K562 (cell line): ENCODE measurements at regions not wholly inside any gene's neighbourhood (a gene's known extent, or its start where the extent isn't known, plus 50 kb on each side); places are given as distances from the start of the nearest gene placed in this dataset.
A peak's percentile ranks its signal among the peaks of the same experiment; 100 is the strongest.

Experiments
- CHD4 ChIP-seq: fragments of 200-600 bp; sonication (generic); IDR thresholded peaks from 3 replicates; pipeline ENCODE4 v1.6.1; 2012; ENCODE audit warnings: low read depth, mild to moderate bottlenecking, mixed read lengths, low read length, inconsistent platforms; ENCODE audit not compliant: insufficient read depth, insufficient replicate concordance, poor library complexity, severe bottlenecking
- KLF13 ChIP-seq: fragments of 450-650 bp; IDR thresholded peaks from 2 replicates; pipeline ENCODE4 v1.6.1; 2016; ENCODE audit warnings: missing genetic modification characterization, low read depth, mild to moderate bottlenecking, missing compliant biosample characterization, moderate library complexity, borderline replicate concordance
- MEIS2 ChIP-seq: fragments of 450-650 bp; IDR thresholded peaks from 2 replicates; pipeline ENCODE4 v1.6.1; 2014; ENCODE audit warnings: mild to moderate bottlenecking; ENCODE audit not compliant: partially characterized antibody
- MYC ChIP-seq, 2 experiments: fragments of 250-450 bp in 1 of 2; sonication (Bioruptor Pico) in 1 of 2; IDR thresholded peaks; 2 replicates each; pipeline versions ENCODE4 v1.5.1 to v1.6.1; 2012 to 2021; ENCODE audit warnings: low read depth in 2 of 2, borderline replicate concordance in 1 of 2, improper control_type of control experiment in 1 of 2, low read length in 1 of 2, mild to moderate bottlenecking in 1 of 2, moderate library complexity in 1 of 2
- NR2C2 ChIP-seq, 2 experiments: fragments of 200-800 bp in 1 of 2; sonication (Bioruptor generic) in 1 of 2; sonication (generic) in 1 of 2; formaldehyde crosslinking in 1 of 2; IDR thresholded peaks; 2 replicates each; pipeline versions ENCODE4 v1.6.1 to v1.8.0; 2016 to 2022; ENCODE audit warnings: mild to moderate bottlenecking in 1 of 2, missing compliant biosample characterization in 1 of 2, missing genetic modification characterization in 1 of 2, missing genetic modification reagents in 1 of 2
- PKNOX1 ChIP-seq: fragments of 450-650 bp; IDR thresholded peaks from 2 replicates; pipeline ENCODE4 v1.6.1; 2016
- RB1 ChIP-seq: fragments of 450-650 bp; IDR thresholded peaks from 2 replicates; pipeline ENCODE4 v1.6.1; 2017; ENCODE audit warnings: low read depth, mild to moderate bottlenecking
- RBM17 ChIP-seq: fragments of 200-400 bp; formaldehyde crosslinking; IDR thresholded peaks from 2 replicates; pipeline ENCODE4 v1.6.1; 2017; ENCODE audit warnings: low read depth, mild to moderate bottlenecking, low read length, borderline replicate concordance
- RBM39 ChIP-seq: fragments of 200-400 bp; formaldehyde crosslinking; optimal IDR thresholded peaks from 2 replicates; pipeline ENCODE3; 2018; ENCODE audit warnings: low read depth, low read length
- SRSF3 ChIP-seq: fragments of 200-400 bp; formaldehyde crosslinking; IDR thresholded peaks from 2 replicates; pipeline ENCODE4 v1.6.1; 2016; ENCODE audit warnings: mild to moderate bottlenecking, low read length, moderate library complexity; ENCODE audit not compliant: insufficient read depth
- STAG1 ChIP-seq: sonication (generic); formaldehyde crosslinking; IDR thresholded peaks from 2 replicates; pipeline ENCODE4 v1.5.0; 2020; ENCODE audit warnings: missing genetic modification reagents, borderline replicate concordance
- SUPT5H ChIP-seq: fragments of 450-650 bp; IDR thresholded peaks from 2 replicates; pipeline ENCODE4 v1.6.1; 2016
- TBP ChIP-seq: optimal IDR thresholded peaks from 2 replicates; pipeline ENCODE3; 2011; ENCODE audit warnings: low read depth, low read length, improper control_type of control experiment
- TEAD4 ChIP-seq, 2 experiments: sonication (generic) in 1 of 2; formaldehyde crosslinking in 1 of 2; IDR thresholded peaks; 2 replicates each; pipeline versions ENCODE4 v1.6.1 to v1.8.0; 2012 to 2022; ENCODE audit warnings: borderline replicate concordance in 1 of 2, inconsistent platforms in 1 of 2, low read length in 1 of 2, mild to moderate bottlenecking in 1 of 2, missing genetic modification reagents in 1 of 2
- ZBED1 ChIP-seq: IDR thresholded peaks from 2 replicates; pipeline ENCODE4 v1.6.1; 2014
- ZFX ChIP-seq: sonication (generic); formaldehyde crosslinking; IDR thresholded peaks from 2 replicates; pipeline ENCODE4 v1.8.0; 2022; ENCODE audit warnings: mild to moderate bottlenecking, missing genetic modification reagents, moderate library complexity
- ZNF263 ChIP-seq: sonication (generic); formaldehyde crosslinking; IDR thresholded peaks from 2 replicates; pipeline ENCODE4 v1.8.0; 2022; ENCODE audit warnings: mild to moderate bottlenecking, missing genetic modification reagents, borderline replicate concordance
- ZNF395 ChIP-seq: fragments of 200-800 bp; sonication (Bioruptor generic); IDR thresholded peaks from 2 replicates; pipeline ENCODE4 v1.6.1; 2017; ENCODE audit warnings: missing genetic modification characterization, missing compliant biosample characterization
- ZNF436 ChIP-seq: fragments of 250-450, 450-650 bp; sonication (Bioruptor Pico); formaldehyde crosslinking; IDR thresholded peaks from 2 replicates; pipeline ENCODE4 v1.7.0; 2020; ENCODE audit warnings: mild to moderate bottlenecking
- ZNF668 ChIP-seq: fragments of 250-450 bp; sonication (Bioruptor Pico); IDR thresholded peaks from 2 replicates; pipeline ENCODE4 v1.8.0; 2022; ENCODE audit warnings: mild to moderate bottlenecking, inconsistent platforms
- TF ChIP-seq, protein P1 (sequence below): fragments of 150-350 bp; conservative IDR thresholded peaks from 2 replicates; pipeline ENCODE4 v1.6.1; 2014; ENCODE audit warnings: low read length

DNA sequence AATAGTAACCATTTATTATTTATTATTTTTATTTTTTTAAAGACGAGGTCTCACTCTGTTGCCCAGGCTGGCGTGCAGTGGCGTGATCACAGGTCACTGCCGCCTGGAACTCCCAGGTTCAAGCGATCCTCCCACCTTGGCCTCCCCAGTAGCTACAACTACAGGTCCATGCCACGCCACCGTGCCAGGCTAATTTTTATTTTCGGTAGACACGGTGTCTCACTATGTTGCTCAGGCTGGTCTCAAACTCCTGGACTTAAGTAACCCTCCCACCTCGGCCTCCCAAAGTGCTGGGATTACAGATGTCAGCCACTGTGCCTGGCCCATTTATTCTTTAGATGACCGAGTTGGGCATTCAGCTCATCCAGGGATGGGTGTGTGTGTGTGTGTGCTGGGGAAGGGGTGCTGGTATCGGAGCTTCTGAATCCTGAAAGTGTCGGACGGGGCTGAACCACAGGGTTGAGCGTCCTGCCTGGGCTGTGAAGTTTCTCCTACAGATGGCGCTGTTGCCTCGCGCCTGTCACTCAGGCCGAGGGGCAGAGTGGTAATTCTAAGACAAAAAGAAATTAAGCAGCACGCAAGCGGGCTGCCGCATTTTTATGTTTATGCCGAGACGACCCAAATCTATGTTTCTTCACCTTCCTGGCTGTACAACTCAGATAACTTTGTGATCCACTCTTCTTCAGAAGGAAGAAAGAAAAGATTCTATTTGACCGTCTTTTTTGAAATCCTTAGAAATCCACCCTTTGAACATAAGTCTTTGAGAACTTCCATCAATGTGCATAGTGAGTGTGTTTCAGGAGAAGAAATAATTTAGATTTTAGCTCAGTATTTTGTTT is 252.8 kb downstream of the CDH26 start (continued):
- TF ChIP-seq ZBED1, result no peak
- TF ChIP-seq TBP, result no peak
- TF ChIP-seq PKNOX1, result peak; percentile 91
- no peak for TF ChIP-seq RB1
- TF ChIP-seq ZNF436 (CRISPR knock-in tag), result no peak
- TF ChIP-seq MYC (IDR thresholded peaks at IDR 0.05; ENCODE audit: low read depth, low read length), result no peak
- no peak for TF ChIP-seq MYC (CRISPR knock-in tag; IDR thresholded peaks at IDR 0.05; ENCODE audit: borderline replicate concordance, low read depth)
- TF ChIP-seq TEAD4 (IDR thresholded peaks at IDR 0.05; ENCODE audit: low read length), result no peak
- TF ChIP-seq TEAD4 (CRISPR knock-in tag; IDR thresholded peaks at IDR 0.05; ENCODE audit: borderline replicate concordance), result no peak
- no peak for TF ChIP-seq RBM39
- TF ChIP-seq ZNF395 (CRISPR knock-in tag), result no peak
- no peak for TF ChIP-seq ZNF263
- no peak for TF ChIP-seq SRSF3
- peak; percentile 55; the same call in 1 of the 2 replicates for TF ChIP-seq STAG1 (CRISPR knock-in tag)
- TF ChIP-seq SUPT5H, result no peak
- no peak for TF ChIP-seq NR2C2 (CRISPR knock-in tag; IDR thresholded peaks at IDR 0.05)
- TF ChIP-seq NR2C2 (tag; IDR thresholded peaks at IDR 0.05), result no peak
- TF ChIP-seq CHD4, result no peak
- TF ChIP-seq MEIS2, result peak; percentile 68
- no peak for TF ChIP-seq ZFX (CRISPR knock-in tag)
- no peak for TF ChIP-seq RBM17
- TF ChIP-seq KLF13 (tag), result no peak
- TF ChIP-seq, protein P1, sequence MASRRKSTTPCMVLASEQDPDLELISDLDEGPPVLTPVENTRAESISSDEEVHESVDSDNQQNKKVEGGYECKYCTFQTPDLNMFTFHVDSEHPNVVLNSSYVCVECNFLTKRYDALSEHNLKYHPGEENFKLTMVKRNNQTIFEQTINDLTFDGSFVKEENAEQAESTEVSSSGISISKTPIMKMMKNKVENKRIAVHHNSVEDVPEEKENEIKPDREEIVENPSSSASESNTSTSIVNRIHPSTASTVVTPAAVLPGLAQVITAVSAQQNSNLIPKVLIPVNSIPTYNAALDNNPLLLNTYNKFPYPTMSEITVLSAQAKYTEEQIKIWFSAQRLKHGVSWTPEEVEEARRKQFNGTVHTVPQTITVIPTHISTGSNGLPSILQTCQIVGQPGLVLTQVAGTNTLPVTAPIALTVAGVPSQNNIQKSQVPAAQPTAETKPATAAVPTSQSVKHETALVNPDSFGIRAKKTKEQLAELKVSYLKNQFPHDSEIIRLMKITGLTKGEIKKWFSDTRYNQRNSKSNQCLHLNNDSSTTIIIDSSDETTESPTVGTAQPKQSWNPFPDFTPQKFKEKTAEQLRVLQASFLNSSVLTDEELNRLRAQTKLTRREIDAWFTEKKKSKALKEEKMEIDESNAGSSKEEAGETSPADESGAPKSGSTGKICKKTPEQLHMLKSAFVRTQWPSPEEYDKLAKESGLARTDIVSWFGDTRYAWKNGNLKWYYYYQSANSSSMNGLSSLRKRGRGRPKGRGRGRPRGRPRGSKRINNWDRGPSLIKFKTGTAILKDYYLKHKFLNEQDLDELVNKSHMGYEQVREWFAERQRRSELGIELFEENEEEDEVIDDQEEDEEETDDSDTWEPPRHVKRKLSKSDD, result no peak
- TF ChIP-seq ZNF668 (CRISPR knock-in tag), result no peak
